ENCODE measurements at regions not wholly inside any gene's neighbourhood (a gene's known extent, or its start where the extent isn't known, plus 50 kb on each side); places are given as distances from the start of the nearest gene placed in this dataset.

- H3K4me3 ChIP-seq (ENCODE audit: low read length), result no peak overlapping the region
- TF ChIP-seq CTCF (conservative IDR thresholded peaks at IDR 0.05; ENCODE audit: low read depth, low read length), result no peak
- DNase-seq (ENCODE audit: low read depth), result no peak
These were observed 199.8 kb downstream of the RBM19 start for GRCh38 chr12:113766131-113766878.

GRCh38 chr12:113764661-113765060 lies 201.5 kb downstream of the RBM19 start:
- TF ChIP-seq CTCF (conservative IDR thresholded peaks at IDR 0.05; ENCODE audit: low read depth, low read length), result no peak
- no peak overlapping the region for H3K4me3 ChIP-seq (ENCODE audit: low read length)

GRCh38 chr12:113762882-113763816 lies 203.0 kb downstream of the RBM19 start:
- no peak for TF ChIP-seq CTCF (conservative IDR thresholded peaks at IDR 0.05; ENCODE audit: low read depth, low read length)
- no peak for DNase-seq (ENCODE audit: low read depth)
- H3K4me3 ChIP-seq (ENCODE audit: low read length), result no peak overlapping the region

More at GRCh38 chr12:113764661-113765060, 201.5 kb downstream of the RBM19 start:
- DNase-seq (ENCODE audit: low read depth), result no peak

GRCh38 chr12:113762155-113762881 lies 203.8 kb downstream of the RBM19 start:
- no peak for TF ChIP-seq CTCF (conservative IDR thresholded peaks at IDR 0.05; ENCODE audit: low read depth, low read length)
- no peak for DNase-seq (ENCODE audit: low read depth)
- no peak overlapping the region for H3K4me3 ChIP-seq (ENCODE audit: low read length)

GRCh38 chr12:113759135-113759534 lies 207.0 kb downstream of the RBM19 start:
- no peak for DNase-seq (ENCODE audit: low read depth)
- H3K4me3 ChIP-seq (ENCODE audit: low read length), result no peak overlapping the region
- no peak for TF ChIP-seq CTCF (conservative IDR thresholded peaks at IDR 0.05; ENCODE audit: low read depth, low read length)

GRCh38 chr12:113758165-113758924 lies 207.8 kb downstream of the RBM19 start:
- no peak for DNase-seq (ENCODE audit: low read depth)
- no peak overlapping the region for H3K4me3 ChIP-seq (ENCODE audit: low read length)
- TF ChIP-seq CTCF (conservative IDR thresholded peaks at IDR 0.05; ENCODE audit: low read depth, low read length), result no peak
